SK-N-SH treated with all-trans-retinoic acid at 6 μM for 48 hours (cell line): ENCODE measurements at regions not wholly inside any gene's neighbourhood (a gene's known extent, or its start where the extent isn't known, plus 50 kb on each side); places are given as distances from the start of the nearest gene placed in this dataset.
"Not testable (repeated sequence)": the region's sequence is repeated elsewhere in the genome, so short reads cannot be mapped to it uniquely, and the experiment has no call there.

ENCODE experiments used
- ATAC-seq: fragments of 200-7000 bp; cut with Tn5 transposase; 3 replicates; pipeline ENCODE4 v1.9.1; 2020; ENCODE audit warnings: mild to moderate bottlenecking, moderate library complexity
- ARNTL ChIP-seq: fragments of 450-650 bp; formaldehyde crosslinking; IDR thresholded peaks from 2 replicates; pipeline ENCODE4 v1.5.0; 2020; ENCODE audit warnings: low read depth, mild to moderate bottlenecking, moderate library complexity, borderline replicate concordance
- CSDC2 ChIP-seq: fragments of 250-450 bp; sonication (Bioruptor Pico); IDR thresholded peaks from 2 replicates; pipeline ENCODE4 v1.5.0; 2020; ENCODE audit warnings: mild to moderate bottlenecking, moderate library complexity
- GLIS3 ChIP-seq: fragments of 250-450 bp; sonication (Bioruptor Pico); IDR thresholded peaks from 2 replicates; pipeline ENCODE4 v1.5.0; 2020; ENCODE audit warnings: mild to moderate bottlenecking, moderate library complexity
- ISL1 ChIP-seq: fragments of 250-450 bp; sonication (Bioruptor Pico); IDR thresholded peaks from 2 replicates; pipeline ENCODE4 v2.1.2; 2022; ENCODE audit warnings: mild to moderate bottlenecking, moderate library complexity
- OSR1 ChIP-seq: fragments of 250-450 bp; sonication (Bioruptor Pico); IDR thresholded peaks from 2 replicates; pipeline ENCODE4 v1.8.0; 2022; ENCODE audit warnings: moderate library complexity, mild to moderate bottlenecking, inconsistent platforms
- PPARA ChIP-seq: fragments of 250-450 bp; sonication (Bioruptor Pico); IDR thresholded peaks from 2 replicates; pipeline ENCODE4 v1.5.0; 2020; ENCODE audit warnings: mild to moderate bottlenecking, borderline replicate concordance
- RARB ChIP-seq: fragments of 250-450 bp; sonication (Bioruptor Pico); IDR thresholded peaks from 2 replicates; pipeline ENCODE4 v1.8.0; 2021; ENCODE audit warnings: mild to moderate bottlenecking, moderate library complexity
- SNAI2 ChIP-seq: fragments of 250-450 bp; sonication (Bioruptor Pico); IDR thresholded peaks from 2 replicates; pipeline ENCODE4 v1.5.0; 2020; ENCODE audit warnings: mild to moderate bottlenecking, moderate library complexity
- TCF4 ChIP-seq: fragments of 250-450 bp; sonication (Bioruptor Pico); IDR thresholded peaks from 2 replicates; pipeline ENCODE4 v1.8.0; 2021; ENCODE audit warnings: mild to moderate bottlenecking, moderate library complexity, borderline replicate concordance
- ZC3H10 ChIP-seq: fragments of 250-450 bp; sonication (Bioruptor Pico); IDR thresholded peaks from 2 replicates; pipeline ENCODE4 v1.5.1; 2021; ENCODE audit warnings: mild to moderate bottlenecking, moderate library complexity
- ZFP3 ChIP-seq: fragments of 250-450 bp; sonication (Bioruptor Pico); IDR thresholded peaks from 2 replicates; pipeline ENCODE4 v1.5.0; 2020; ENCODE audit warnings: mild to moderate bottlenecking, moderate library complexity
- ZFP30 ChIP-seq: fragments of 450-650 bp; formaldehyde crosslinking; IDR thresholded peaks from 2 replicates; pipeline ENCODE4 v1.5.0; 2022; ENCODE audit warnings: mild to moderate bottlenecking, moderate library complexity
- ZNF565 ChIP-seq: fragments of 450-650 bp; formaldehyde crosslinking; conservative IDR thresholded peaks from 2 replicates; pipeline ENCODE4 v1.5.0; 2020; ENCODE audit warnings: low read depth, mild to moderate bottlenecking, moderate library complexity
- TF ChIP-seq, protein P1 (sequence below): fragments of 250-450 bp; sonication (Bioruptor Pico); IDR thresholded peaks from 2 replicates; pipeline ENCODE4 v1.5.1; 2021; ENCODE audit warnings: mild to moderate bottlenecking, moderate library complexity
- TF ChIP-seq, protein P2 (sequence below): fragments of 250-450 bp; sonication (Bioruptor Pico); IDR thresholded peaks from 2 replicates; pipeline ENCODE4 v1.8.0; 2021; ENCODE audit warnings: low read depth, mild to moderate bottlenecking, moderate library complexity, borderline replicate concordance
- TF ChIP-seq, protein P3 (sequence below): fragments of 250-450 bp; sonication (Bioruptor Pico); IDR thresholded peaks from 2 replicates; pipeline ENCODE4 v1.5.0; 2020; ENCODE audit warnings: mild to moderate bottlenecking, moderate library complexity
- TF ChIP-seq, protein P4 (sequence below): fragments of 250-450 bp; sonication (Bioruptor Pico); IDR thresholded peaks from 2 replicates; pipeline ENCODE4 v1.8.0; 2020; ENCODE audit warnings: mild to moderate bottlenecking, moderate library complexity, borderline replicate concordance

DNA sequence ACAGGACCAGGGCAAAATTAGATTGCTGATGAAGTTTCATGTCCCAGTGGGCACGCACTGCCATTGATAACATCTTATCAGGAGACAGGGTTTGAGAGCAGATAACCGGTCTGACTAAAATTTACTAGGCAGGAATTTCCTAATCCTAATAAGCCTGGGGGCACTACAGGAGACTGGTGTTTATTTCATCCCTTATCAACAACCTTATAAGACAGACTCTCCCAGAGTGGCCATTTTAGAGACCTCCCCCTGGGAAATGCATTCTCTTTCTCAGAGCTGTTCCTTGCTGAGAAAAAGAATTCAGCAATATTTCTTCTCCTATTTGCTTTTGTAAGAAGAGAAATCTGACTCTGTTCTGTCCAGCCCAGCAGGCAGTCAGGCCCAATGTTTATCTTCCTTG lies 423.4 kb upstream of the IMPG1 start:
- TF ChIP-seq OSR1 (CRISPR knock-in tag) (no peak), ZFP30 (no peak), ZNF565 (CRISPR knock-in tag) (no peak), CSDC2 (CRISPR knock-in tag) (no peak), TCF4 (CRISPR knock-in tag) (no peak), RARB (no peak), PPARA (no peak), ISL1 (CRISPR knock-in tag) (no peak), SNAI2 (CRISPR knock-in tag) (no peak), ZC3H10 (no peak)
- TF ChIP-seq, protein P1, sequence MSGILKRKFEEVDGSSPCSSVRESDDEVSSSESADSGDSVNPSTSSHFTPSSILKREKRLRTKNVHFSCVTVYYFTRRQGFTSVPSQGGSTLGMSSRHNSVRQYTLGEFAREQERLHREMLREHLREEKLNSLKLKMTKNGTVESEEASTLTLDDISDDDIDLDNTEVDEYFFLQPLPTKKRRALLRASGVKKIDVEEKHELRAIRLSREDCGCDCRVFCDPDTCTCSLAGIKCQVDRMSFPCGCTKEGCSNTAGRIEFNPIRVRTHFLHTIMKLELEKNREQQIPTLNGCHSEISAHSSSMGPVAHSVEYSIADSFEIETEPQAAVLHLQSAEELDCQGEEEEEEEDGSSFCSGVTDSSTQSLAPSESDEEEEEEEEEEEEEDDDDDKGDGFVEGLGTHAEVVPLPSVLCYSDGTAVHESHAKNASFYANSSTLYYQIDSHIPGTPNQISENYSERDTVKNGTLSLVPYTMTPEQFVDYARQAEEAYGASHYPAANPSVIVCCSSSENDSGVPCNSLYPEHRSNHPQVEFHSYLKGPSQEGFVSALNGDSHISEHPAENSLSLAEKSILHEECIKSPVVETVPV (CRISPR knock-in tag): no peak
- TF ChIP-seq, protein P2, sequence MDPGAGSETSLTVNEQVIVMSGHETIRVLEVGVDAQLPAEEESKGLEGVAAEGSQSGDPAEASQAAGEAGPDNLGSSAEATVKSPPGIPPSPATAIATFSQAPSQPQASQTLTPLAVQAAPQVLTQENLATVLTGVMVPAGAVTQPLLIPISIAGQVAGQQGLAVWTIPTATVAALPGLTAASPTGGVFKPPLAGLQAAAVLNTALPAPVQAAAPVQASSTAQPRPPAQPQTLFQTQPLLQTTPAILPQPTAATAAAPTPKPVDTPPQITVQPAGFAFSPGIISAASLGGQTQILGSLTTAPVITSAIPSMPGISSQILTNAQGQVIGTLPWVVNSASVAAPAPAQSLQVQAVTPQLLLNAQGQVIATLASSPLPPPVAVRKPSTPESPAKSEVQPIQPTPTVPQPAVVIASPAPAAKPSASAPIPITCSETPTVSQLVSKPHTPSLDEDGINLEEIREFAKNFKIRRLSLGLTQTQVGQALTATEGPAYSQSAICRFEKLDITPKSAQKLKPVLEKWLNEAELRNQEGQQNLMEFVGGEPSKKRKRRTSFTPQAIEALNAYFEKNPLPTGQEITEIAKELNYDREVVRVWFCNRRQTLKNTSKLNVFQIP: no peak
- TF ChIP-seq, protein P3, sequence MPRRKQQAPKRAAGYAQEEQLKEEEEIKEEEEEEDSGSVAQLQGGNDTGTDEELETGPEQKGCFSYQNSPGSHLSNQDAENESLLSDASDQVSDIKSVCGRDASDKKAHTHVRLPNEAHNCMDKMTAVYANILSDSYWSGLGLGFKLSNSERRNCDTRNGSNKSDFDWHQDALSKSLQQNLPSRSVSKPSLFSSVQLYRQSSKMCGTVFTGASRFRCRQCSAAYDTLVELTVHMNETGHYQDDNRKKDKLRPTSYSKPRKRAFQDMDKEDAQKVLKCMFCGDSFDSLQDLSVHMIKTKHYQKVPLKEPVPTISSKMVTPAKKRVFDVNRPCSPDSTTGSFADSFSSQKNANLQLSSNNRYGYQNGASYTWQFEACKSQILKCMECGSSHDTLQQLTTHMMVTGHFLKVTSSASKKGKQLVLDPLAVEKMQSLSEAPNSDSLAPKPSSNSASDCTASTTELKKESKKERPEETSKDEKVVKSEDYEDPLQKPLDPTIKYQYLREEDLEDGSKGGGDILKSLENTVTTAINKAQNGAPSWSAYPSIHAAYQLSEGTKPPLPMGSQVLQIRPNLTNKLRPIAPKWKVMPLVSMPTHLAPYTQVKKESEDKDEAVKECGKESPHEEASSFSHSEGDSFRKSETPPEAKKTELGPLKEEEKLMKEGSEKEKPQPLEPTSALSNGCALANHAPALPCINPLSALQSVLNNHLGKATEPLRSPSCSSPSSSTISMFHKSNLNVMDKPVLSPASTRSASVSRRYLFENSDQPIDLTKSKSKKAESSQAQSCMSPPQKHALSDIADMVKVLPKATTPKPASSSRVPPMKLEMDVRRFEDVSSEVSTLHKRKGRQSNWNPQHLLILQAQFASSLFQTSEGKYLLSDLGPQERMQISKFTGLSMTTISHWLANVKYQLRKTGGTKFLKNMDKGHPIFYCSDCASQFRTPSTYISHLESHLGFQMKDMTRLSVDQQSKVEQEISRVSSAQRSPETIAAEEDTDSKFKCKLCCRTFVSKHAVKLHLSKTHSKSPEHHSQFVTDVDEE: no peak
- TF ChIP-seq, protein P4, sequence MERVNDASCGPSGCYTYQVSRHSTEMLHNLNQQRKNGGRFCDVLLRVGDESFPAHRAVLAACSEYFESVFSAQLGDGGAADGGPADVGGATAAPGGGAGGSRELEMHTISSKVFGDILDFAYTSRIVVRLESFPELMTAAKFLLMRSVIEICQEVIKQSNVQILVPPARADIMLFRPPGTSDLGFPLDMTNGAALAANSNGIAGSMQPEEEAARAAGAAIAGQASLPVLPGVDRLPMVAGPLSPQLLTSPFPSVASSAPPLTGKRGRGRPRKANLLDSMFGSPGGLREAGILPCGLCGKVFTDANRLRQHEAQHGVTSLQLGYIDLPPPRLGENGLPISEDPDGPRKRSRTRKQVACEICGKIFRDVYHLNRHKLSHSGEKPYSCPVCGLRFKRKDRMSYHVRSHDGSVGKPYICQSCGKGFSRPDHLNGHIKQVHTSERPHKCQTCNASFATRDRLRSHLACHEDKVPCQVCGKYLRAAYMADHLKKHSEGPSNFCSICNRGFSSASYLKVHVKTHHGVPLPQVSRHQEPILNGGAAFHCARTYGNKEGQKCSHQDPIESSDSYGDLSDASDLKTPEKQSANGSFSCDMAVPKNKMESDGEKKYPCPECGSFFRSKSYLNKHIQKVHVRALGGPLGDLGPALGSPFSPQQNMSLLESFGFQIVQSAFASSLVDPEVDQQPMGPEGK: no peak

DNA sequence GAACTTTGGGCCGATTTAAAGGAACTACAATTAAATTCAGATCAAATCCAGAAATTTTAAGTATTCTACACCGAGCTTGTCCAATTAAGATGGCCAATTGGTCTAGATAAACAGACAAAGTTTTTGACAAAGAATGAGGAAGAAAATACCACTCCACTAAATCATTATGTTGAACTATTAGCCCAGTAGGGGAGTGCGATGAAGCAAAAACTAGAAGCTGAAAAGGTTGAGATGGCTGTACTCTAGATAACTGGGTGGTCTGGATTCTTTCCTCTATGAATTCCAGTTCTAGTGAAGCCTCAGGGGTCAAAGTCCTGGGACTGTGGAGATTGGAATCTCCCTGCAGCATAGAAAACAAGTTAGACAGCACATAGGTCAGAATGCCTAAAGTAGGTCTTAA lies 418.9 kb upstream of the IMPG1 start:
- not testable (repeated sequence) for ATAC-seq

More for the DNA sequence above, 423.4 kb upstream of the IMPG1 start:
- ATAC-seq: no peak

DNA sequence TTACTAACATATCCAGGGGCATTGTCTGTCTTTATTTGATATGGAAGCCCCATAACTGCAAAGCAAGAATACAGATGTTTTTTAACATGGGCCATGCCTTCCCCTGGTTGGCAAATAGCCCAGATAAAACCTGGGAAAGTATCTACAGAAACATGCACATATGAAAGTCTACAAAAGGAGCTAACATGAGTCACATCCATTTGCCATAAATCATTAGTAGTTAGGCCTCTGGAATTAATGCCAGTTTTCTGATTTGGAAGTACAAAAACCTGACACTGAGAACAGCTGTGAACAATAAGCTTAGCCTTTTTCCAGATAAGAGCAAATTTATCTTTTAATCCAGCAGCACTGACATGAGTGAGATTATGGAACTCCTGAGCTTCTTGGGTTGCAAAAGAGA lies 418.0 kb upstream of the IMPG1 start:
- ATAC-seq: no peak
- TF ChIP-seq ZFP3 (CRISPR knock-in tag): no peak
- TF ChIP-seq, protein P1 (CRISPR knock-in tag): no peak
- no peak for TF ChIP-seq PPARA
- TF ChIP-seq, protein P4: no peak
- TF ChIP-seq RARB: no peak
- TF ChIP-seq ARNTL (CRISPR knock-in tag): no peak
- TF ChIP-seq SNAI2 (CRISPR knock-in tag): no peak
- no peak for TF ChIP-seq ZFP30
- no peak for TF ChIP-seq ZNF565 (CRISPR knock-in tag)
- TF ChIP-seq, protein P2: no peak
- no peak for TF ChIP-seq TCF4 (CRISPR knock-in tag)
- no peak for TF ChIP-seq GLIS3 (CRISPR knock-in tag)
- no peak for TF ChIP-seq CSDC2 (CRISPR knock-in tag)
